Trophoblast cell (in vitro differentiated cells and primary cell): ENCODE measurements at regions not wholly inside any gene's neighbourhood (a gene's known extent, or its start where the extent isn't known, plus 50 kb on each side); places are given as distances from the start of the nearest gene placed in this dataset.

Experiments used
- DNase-seq, 2 donors: peaks; one replicate each; pipeline ENCODE4 v3.0.0-alpha.2; 2016
- H2AFZ ChIP-seq: 2 replicates; pipeline ENCODE4 v1.6.1; 2013; ENCODE audit warnings: low read length, moderate library complexity, mild to moderate bottlenecking; ENCODE audit not compliant: insufficient read depth, poor library complexity
- H2AK5ac ChIP-seq: 2 replicates; pipeline ENCODE4 v1.6.1; 2013; ENCODE audit warnings: mild to moderate bottlenecking, low read length
- H2BK120ac ChIP-seq: 2 replicates; pipeline ENCODE4 v1.6.1; 2013; ENCODE audit warnings: low read length, mild to moderate bottlenecking, moderate library complexity; ENCODE audit not compliant: insufficient read depth, poor library complexity
- H2BK12ac ChIP-seq: 2 replicates; pipeline ENCODE4 v1.6.1; 2013; ENCODE audit warnings: mild to moderate bottlenecking, low read length, moderate library complexity
- H2BK5ac ChIP-seq: 2 replicates; pipeline ENCODE4 v1.6.1; 2013; ENCODE audit warnings: low read length, low read depth, moderate library complexity, mild to moderate bottlenecking; ENCODE audit not compliant: poor library complexity
- H3K14ac ChIP-seq: 2 replicates; pipeline ENCODE4 v1.6.1; 2013; ENCODE audit warnings: mild to moderate bottlenecking, low read length
- H3K18ac ChIP-seq: 2 replicates; pipeline ENCODE4 v1.6.1; 2013; ENCODE audit warnings: mild to moderate bottlenecking, low read length
- H3K23ac ChIP-seq: 2 replicates; pipeline ENCODE4 v1.6.1; 2013; ENCODE audit warnings: low read length
- H3K27ac ChIP-seq: 2 replicates; pipeline ENCODE4 v1.5.1; 2013; ENCODE audit warnings: low read depth, mild to moderate bottlenecking, inconsistent platforms, low read length, moderate library complexity
- H3K27me3 ChIP-seq: 2 replicates; pipeline ENCODE4 v1.6.1; 2013; ENCODE audit warnings: inconsistent platforms, mild to moderate bottlenecking, low read length, moderate library complexity; ENCODE audit not compliant: insufficient read depth
- H3K36me3 ChIP-seq, 2 experiments: 1 replicate in 1 of 2; 2 replicates in 1 of 2; pipeline ENCODE4 v1.6.1; 2013; ENCODE audit warnings: low read length in 2 of 2, mild to moderate bottlenecking in 2 of 2, moderate library complexity in 1 of 2; ENCODE audit not compliant: insufficient read depth in 2 of 2, control insufficient read depth in 1 of 2
- H3K4ac ChIP-seq: 2 replicates; pipeline ENCODE4 v1.6.1; 2013; ENCODE audit warnings: low read depth, mild to moderate bottlenecking, low read length, moderate library complexity
- H3K4me1 ChIP-seq, 2 experiments: 1 replicate in 1 of 2; 2 replicates in 1 of 2; pipeline ENCODE4 v1.6.1; 2013; ENCODE audit warnings: low read length in 2 of 2, mild to moderate bottlenecking in 2 of 2, moderate library complexity in 1 of 2; ENCODE audit not compliant: insufficient read depth in 2 of 2, control insufficient read depth in 1 of 2
- H3K4me2 ChIP-seq: 2 replicates; pipeline ENCODE4 v1.6.1; 2013; ENCODE audit warnings: inconsistent platforms, mild to moderate bottlenecking, low read length, moderate library complexity
- H3K4me3 ChIP-seq: 2 replicates; pipeline ENCODE4 v1.5.1; 2013; ENCODE audit warnings: mild to moderate bottlenecking, low read depth, low read length, inconsistent platforms
- H3K79me1 ChIP-seq: one replicate; pipeline ENCODE4 v1.6.1; 2013; ENCODE audit warnings: low read length
- H3K79me2 ChIP-seq: 2 replicates; pipeline ENCODE4 v1.6.1; 2013; ENCODE audit warnings: low read length, mild to moderate bottlenecking; ENCODE audit not compliant: control insufficient read depth, insufficient read depth, poor library complexity
- H3K9ac ChIP-seq: 2 replicates; pipeline ENCODE4 v1.6.1; 2013; ENCODE audit warnings: mild to moderate bottlenecking, low read length
- H3K9me3 ChIP-seq: 2 replicates; pipeline ENCODE4 v1.6.1; 2013; ENCODE audit warnings: low read depth, mild to moderate bottlenecking, control low read depth, inconsistent platforms, low read length; ENCODE audit not compliant: insufficient read depth
- H4K12ac ChIP-seq: 2 replicates; pipeline ENCODE4 v1.6.1; 2013; ENCODE audit warnings: low read depth, mild to moderate bottlenecking, low read length, moderate library complexity
- H4K8ac ChIP-seq: 2 replicates; pipeline ENCODE4 v1.6.1; 2013; ENCODE audit warnings: low read depth, mild to moderate bottlenecking, low read length, moderate library complexity
- H4K91ac ChIP-seq: one replicate; pipeline ENCODE4 v1.6.1; 2013; ENCODE audit warnings: low read depth, mild to moderate bottlenecking, low read length, moderate library complexity
- WGBS: extraction: QIAGEN DNeasy Blood & Tissue Kit; methylation state at CpG from one replicate; pipeline ENCODE4 v1.1.7; 2013; ENCODE audit warnings: missing lambda C conversion rate; ENCODE audit not compliant: insufficient read length, insufficient coverage; ENCODE audit errors: extremely low coverage; 5-methylcytosine and 5-hydroxymethylcytosine counted together

- no peak overlapping the region for H3K4ac ChIP-seq
- no peak overlapping the region for H4K91ac ChIP-seq
- H3K9ac ChIP-seq = no peak overlapping the region
- no peak overlapping the region for H2AK5ac ChIP-seq
- no peak overlapping the region for H2BK12ac ChIP-seq
- H3K4me3 ChIP-seq = no peak overlapping the region
- no peak overlapping the region for H3K14ac ChIP-seq
- H3K9me3 ChIP-seq = no peaks in the 10 kb centered on the region
- no peaks in the 10 kb centered on the region for H3K79me2 ChIP-seq
- no peak overlapping the region for H2BK120ac ChIP-seq
- no peak overlapping the region for H2BK5ac ChIP-seq
- no peak overlapping the region for H3K27ac ChIP-seq
- H3K23ac ChIP-seq = no peak overlapping the region
- no peak overlapping the region for H4K8ac ChIP-seq
- H3K79me1 ChIP-seq = no peaks in the 10 kb centered on the region
- H3K18ac ChIP-seq = no peak overlapping the region
- H3K4me2 ChIP-seq = no peak overlapping the region
- H4K12ac ChIP-seq = no peak overlapping the region
- no peaks in the 10 kb centered on the region for H3K36me3 ChIP-seq
- no peaks in the 10 kb centered on the region for H3K27me3 ChIP-seq
- no CpG with 5 or more reads among the region's 1 CpG for WGBS
- DNase-seq = no peak
- no peaks in the 10 kb centered on the region for H3K4me1 ChIP-seq
- H2AFZ ChIP-seq = no peak overlapping the region
These were observed 537.6 kb downstream of the ARL4A start for GRCh38 chr7:13225068-13225467.

GRCh38 chr7:13226385-13226784 is 539.0 kb downstream of the ARL4A start:
- H3K4me2 ChIP-seq = no peak overlapping the region
- H3K79me1 ChIP-seq = no peaks in the 10 kb centered on the region
- no peaks in the 10 kb centered on the region for H3K36me3 ChIP-seq
- H4K8ac ChIP-seq = no peak overlapping the region
- no peak overlapping the region for H2AFZ ChIP-seq
- no peak overlapping the region for H3K18ac ChIP-seq
- no peak overlapping the region for H2BK12ac ChIP-seq
- no peak overlapping the region for H4K12ac ChIP-seq
- H3K14ac ChIP-seq = no peak overlapping the region
- no peak for DNase-seq
- no peak overlapping the region for H3K9ac ChIP-seq
- no CpG with 5 or more reads among the region's 4 CpGs for WGBS
- no peak overlapping the region for H3K23ac ChIP-seq
- no peak overlapping the region for H2AK5ac ChIP-seq
- no peaks in the 10 kb centered on the region for H3K9me3 ChIP-seq
- H2BK120ac ChIP-seq = no peak overlapping the region
- no peaks in the 10 kb centered on the region for H3K27me3 ChIP-seq
- no peak overlapping the region for H4K91ac ChIP-seq
- H3K4ac ChIP-seq = no peak overlapping the region
- H3K27ac ChIP-seq = no peak overlapping the region
- H3K79me2 ChIP-seq = no peaks in the 10 kb centered on the region
- no peak overlapping the region for H2BK5ac ChIP-seq
- no peak overlapping the region for H3K4me3 ChIP-seq
- H3K4me1 ChIP-seq = no peaks in the 10 kb centered on the region

- no CpG with 5 or more reads among the region's 4 CpGs for WGBS
These were observed 543.8 kb downstream of the ARL4A start for GRCh38 chr7:13231216-13231615.

GRCh38 chr7:13235436-13235835 is 548.0 kb downstream of the ARL4A start:
- Histone ChIP-seq H2BK12ac (no peak overlapping the region), H3K14ac (no peak overlapping the region), H4K91ac (no peak overlapping the region), H3K4me2 (no peak overlapping the region), H4K8ac (no peak overlapping the region), H3K9ac (no peak overlapping the region), H3K79me2 (no peaks in the 10 kb centered on the region), H3K36me3 (no peaks in the 10 kb centered on the region), H3K4me1 (no peaks in the 10 kb centered on the region), H3K79me1 (no peaks in the 10 kb centered on the region), H3K4ac (no peak overlapping the region), H3K18ac (no peak overlapping the region), H3K4me3 (no peak overlapping the region), H2AK5ac (no peak overlapping the region), H4K12ac (no peak overlapping the region), H3K27ac (no peak overlapping the region), H3K23ac (no peak overlapping the region), H2BK5ac (no peak overlapping the region), H3K9me3 (no peaks in the 10 kb centered on the region), H2AFZ (no peak overlapping the region), H3K27me3 (no peaks in the 10 kb centered on the region), H2BK120ac (no peak overlapping the region)
- no CpG with 5 or more reads among the region's 1 CpG for WGBS
- no peak for DNase-seq

More at GRCh38 chr7:13231216-13231615, 543.8 kb downstream of the ARL4A start:
- Histone ChIP-seq H2BK5ac (no peak overlapping the region), H2AFZ (no peak overlapping the region), H3K9ac (no peak overlapping the region), H3K23ac (no peak overlapping the region), H3K27me3 (no peaks in the 10 kb centered on the region), H3K14ac (no peak overlapping the region), H3K4me3 (no peak overlapping the region), H3K27ac (no peak overlapping the region), H3K4me2 (no peak overlapping the region), H3K79me2 (no peaks in the 10 kb centered on the region), H3K9me3 (no peaks in the 10 kb centered on the region), H2BK12ac (no peak overlapping the region), H3K4ac (no peak overlapping the region), H3K4me1 (no peaks in the 10 kb centered on the region), H4K12ac (no peak overlapping the region), H3K36me3 (no peaks in the 10 kb centered on the region), H3K79me1 (no peaks in the 10 kb centered on the region), H4K8ac (no peak overlapping the region), H3K18ac (no peak overlapping the region), H2AK5ac (no peak overlapping the region), H4K91ac (no peak overlapping the region), H2BK120ac (no peak overlapping the region)
- DNase-seq = no peak
